ENCODE measurements at regions not wholly inside any gene's neighbourhood (a gene's known extent, or its start where the extent isn't known, plus 50 kb on each side); places are given as distances from the start of the nearest gene placed in this dataset.

DNA sequence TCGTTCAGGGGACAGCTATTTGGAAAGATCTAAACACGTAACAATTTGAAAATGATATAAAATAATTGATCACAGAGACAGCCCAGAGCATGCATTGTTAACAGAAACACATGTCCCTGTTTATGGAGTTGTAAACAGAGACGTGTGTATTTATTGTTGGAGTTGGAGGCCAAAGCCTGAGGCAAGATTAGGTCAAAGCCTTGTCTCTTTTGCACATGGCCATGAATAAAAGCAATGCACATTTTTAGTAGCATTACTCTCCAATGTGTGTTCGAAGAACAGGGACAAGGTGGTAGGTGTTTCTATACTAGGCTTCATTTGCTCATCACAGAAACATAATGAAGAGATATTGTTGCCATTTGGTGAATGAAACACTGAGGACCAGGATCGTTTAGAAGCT is 841.5 kb upstream of the FANCL start:
- no peak for DNase-seq (ENCODE audit: low spot score)

DNA sequence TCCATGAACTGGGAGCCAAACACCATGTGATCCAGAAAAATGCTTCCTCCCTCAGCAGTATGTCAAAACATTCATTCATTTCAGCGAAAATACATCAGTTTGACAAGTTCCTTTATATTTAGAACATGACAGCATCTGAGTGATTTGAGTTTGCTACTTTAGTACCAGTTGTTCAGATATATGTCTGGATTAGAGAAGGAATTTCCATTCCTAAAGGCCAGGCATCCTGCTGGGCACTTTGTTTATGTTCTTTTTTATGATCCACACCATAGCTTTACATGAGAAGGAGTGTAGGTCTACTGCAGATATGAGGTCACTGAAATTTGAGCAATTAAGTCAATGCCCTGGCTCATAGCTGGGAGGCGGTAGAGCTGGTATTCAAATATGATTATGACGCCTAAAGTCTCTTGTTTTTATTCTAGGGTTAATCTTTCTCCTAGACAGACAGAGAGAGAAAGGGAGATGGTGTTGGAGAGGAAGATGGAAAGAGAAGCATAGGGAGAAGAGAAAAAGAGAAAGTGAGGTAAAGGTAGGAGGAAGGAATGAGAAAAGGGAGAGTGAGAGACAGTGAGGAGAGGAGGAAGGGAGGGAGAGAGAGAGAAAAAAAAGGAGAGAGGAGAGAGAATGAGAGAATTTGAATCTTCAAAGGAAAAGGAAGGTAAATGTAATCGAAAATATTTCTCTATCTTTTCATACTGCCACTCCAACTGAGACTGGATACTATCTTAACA is 839.5 kb upstream of the FANCL start:
- no peak for DNase-seq (ENCODE audit: low spot score)

DNA sequence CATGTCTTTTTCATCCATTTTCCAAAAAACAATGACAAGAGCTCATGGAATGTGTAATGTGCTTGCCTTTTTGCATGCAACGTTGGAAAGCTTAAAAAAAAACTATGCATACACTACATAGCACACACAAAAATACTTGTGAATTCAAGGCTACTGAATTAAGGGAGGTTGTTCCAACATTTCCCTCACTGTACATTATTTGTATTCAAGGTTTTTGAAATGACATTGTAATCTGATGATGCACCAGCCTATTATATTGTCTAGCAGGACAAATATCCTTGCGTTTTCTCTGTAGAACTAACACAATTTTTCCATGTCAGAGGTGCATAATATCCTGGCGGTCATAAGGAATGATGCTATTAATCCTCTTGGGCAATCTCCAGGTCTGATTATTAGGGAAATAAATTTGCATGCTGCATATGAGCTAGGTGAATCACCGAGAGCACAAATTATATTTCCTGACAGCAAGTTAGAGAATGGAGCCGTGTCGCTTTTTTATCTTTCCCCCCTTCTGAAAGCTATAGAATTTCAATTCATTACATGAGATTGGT is 836.9 kb upstream of the FANCL start:
- DNase-seq (ENCODE audit: low spot score): no peak

DNA sequence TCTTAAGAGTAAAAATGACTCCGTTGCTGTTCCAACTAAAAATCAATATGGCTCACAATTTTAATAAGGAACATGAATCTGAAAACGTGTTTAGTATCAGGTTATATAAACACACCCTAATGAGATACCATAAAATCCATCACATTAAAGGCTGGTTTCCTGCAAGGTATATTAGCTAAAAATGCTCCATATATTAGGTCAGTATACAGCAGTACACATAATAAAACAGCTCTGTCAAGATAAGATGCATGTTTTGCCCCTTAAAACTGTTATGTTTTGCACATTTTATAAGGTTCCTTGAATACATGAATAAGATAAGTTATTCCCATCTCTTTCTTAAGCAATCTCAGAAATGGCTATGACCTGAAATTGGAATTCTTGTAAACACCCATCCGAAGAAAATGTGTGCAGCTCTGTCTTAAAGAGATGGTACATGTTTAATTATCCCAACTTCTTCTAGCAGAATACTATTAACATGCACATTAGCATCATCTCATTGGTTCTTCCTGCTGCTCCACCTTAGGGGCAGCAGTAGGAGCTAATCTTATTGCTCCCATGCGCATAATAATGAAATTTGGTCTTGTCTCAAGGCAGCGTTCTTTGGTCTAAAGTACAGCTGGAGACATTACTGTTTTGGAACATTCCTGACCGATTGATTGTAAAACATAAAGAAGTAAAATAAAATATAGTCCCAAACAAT is 836.1 kb upstream of the FANCL start:
- no peak for DNase-seq (ENCODE audit: low spot score)

DNA sequence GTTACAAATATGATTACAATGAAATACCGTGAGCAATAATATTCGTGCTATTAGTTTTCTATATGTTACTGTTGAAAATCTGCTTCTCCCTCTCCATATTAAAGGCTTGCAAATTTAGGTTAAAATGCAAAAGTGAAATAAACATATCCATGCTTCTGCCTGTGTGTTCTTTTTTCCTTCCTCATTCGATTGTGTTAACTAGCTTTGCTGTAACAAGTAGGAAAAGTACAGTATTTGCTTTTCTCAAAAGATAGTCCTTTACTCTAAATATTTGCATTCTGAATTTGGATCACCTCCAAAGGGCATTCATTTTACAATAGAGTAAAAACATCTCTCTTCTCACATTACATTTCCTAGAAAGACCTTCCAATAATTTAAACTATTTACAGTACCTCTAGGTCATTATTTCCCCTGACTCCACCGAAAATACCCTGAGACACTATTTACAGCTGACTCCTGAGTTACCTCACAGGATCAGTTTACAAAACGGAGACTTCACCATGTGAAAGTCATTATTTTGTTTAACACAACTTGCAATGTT is 835.0 kb upstream of the FANCL start:
- no peak for DNase-seq (ENCODE audit: low spot score)

DNA sequence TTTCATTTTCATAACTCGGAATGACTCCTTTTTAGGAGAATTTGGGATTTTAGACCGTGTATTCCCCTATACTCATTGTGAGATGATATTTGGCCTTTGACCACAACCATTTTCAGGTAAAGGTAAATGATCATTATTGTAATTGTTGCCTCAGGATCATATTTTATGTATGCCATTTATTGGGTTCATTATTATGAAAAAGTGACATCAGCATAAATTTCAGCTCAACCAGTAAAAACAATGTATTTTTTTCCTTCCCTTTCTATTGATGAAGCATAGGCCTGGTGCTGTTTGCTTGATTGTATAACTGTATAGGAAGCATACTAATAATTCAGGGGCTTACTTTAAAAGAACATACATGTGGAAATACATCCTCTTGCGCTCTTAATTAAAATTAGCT is 832.9 kb upstream of the FANCL start:
- DNase-seq (ENCODE audit: low spot score): no peak

DNA sequence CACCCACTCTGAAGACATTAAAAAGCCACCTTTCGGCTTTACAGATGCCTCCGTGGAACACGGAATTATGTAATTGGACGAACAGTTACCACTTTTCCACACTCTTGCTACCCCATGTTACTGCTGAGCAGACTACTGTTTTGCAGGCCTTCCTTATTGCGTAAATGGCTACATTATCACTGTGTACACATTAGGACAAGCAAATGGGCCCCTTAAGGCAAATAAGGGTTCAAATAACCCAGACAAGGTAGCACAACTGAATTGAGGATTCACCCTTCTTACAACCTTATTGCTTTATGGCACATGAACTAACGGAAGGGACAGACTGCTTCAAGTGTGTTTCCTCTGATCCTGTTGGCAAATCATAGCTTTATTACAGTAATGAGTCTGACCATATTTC is 832.2 kb upstream of the FANCL start:
- no peak for DNase-seq (ENCODE audit: low spot score)

DNA sequence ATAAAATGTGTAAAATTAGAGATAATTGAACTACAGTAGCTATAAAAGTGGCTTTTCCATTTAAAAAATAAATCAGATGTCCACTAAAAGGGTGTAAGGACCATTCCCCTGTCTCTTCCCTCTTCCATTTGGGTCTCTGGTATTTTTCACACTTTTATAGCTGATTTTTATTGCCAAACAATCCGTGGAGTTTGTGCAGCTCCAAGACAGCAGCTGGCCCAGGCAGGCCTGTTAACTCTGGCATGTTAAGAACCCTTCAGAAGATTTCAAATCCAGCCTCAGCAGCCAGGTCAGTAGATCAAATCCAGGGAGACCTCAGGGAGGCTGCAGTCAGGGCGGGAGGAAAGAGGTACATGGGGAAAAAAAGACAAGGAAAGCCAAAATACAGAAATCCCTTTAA is 827.1 kb upstream of the FANCL start:
- DNase-seq (ENCODE audit: low spot score): no peak

DNA sequence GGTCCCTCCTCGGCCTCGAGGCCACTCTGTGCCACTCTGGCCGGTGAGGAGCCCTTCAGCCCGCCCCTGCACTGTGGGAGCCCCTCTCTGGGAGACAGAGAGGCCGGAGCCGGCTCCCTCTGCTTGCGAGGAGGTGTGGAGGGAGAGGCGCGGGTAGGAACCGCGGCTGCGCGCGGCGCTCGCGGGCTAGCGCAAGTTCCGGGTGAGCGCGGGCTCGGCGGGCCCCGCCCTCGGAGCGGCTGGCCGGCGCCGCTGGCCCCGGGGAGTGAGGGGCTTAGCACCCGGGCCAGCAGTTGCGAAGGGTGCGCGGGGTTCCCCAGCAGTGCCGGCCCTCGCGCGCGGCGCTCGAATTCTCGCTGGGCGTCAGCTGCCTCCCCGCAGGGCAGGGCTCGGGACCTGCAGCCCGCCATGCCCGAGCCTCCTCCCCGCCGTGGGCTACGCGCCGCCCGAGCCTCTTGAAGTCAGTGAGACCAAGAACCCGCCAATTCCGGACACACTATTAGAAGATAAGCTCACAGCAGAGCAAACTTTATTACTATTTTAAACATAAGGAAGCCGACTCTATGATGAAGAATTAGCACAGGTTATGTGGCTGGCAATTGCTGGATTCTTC is 825.8 kb upstream of the FANCL start:
- DNase-seq (ENCODE audit: low spot score): no peak

DNA sequence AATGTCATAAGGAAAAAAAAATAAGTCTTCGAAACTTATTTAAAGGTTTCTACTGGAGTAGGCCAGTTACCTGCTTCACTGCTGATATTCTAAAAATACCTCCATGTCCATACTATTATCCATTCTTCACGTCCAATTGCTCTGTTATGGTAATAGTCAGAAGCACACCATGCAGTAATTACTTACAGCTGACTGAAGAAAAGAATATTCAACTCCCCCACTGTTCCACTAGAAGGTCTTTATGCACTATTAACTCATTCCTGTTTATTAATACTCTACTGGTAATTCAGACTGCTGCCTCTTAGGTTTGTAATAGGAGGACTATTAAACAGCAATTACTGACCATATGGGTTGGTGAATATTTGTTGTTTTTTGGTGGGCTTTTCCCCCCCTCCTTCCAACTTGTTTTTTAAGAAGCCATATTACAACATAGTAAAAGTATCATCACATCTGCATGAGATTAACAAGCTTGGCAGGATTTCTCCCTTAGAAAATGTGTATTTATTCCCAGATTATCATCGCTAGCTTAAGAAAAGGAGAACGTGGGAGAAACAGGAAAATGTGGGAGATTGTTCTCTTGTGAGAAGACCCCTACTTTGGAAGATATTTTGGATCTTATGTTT is 806.4 kb upstream of the FANCL start:
- DNase-seq (ENCODE audit: low spot score): no peak

DNA sequence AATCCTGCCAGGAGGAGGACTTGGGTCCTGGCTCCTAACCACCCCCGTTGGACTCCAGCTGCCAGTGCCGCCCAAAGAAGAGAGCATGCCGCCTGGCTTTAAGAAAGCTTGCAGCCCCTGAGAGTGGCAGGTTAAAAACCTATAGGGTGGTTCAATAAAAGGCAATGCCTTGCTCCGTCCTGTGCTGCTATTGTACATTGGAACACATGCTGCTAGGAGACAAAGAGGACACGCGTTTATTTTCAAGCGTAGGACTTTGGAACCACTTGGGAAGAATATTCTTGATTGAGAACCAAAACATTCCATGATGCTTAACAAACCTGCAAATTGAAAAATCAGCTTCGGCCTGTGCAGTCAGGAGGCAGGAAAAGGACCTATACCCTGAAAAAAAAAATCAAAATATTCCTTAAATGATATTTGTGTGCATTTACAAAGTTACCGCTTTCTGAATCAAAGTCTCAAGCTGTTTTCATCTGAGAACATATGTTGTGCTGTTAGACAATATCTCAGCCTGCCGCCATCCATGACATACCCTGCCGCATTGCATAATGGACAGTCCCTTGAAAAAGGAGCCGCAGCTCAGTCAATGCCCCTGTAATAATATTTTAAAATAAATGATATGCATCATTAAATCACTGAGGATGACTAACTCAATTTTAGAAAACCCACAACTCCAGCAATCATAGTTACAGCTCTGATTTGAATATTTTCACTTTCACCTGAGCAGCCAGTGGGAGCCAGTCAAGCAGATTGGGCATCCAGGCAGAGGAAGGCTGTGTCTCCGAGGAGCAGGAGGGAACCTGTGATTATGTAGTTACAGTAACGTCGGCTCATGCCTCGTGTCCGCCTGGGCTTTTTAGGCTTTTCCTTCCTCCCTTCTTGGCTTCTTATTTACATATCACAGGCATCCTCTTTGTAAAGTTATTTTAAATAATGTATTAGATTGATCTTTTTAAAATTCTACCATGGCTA is 805.6 kb upstream of the FANCL start:
- no peak for DNase-seq (ENCODE audit: low spot score)

DNA sequence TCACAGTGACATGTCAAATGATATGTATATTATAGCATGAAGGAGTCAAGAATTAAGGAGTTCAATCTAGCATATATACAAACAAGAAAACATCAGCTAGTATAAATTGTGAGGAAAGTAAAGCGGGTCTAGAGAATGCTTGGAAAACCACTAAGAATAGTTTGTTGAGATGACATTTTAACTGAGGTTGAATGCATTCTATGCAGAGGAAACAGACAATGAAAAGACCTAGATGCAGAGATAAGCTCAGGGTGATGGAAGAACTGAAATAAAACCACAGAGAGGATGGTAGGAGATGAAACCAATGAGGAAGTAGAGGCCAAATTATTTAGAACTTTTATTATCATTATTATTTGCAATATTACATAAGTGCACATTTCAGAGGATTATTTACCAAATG is 803.6 kb upstream of the FANCL start:
- DNase-seq (ENCODE audit: low spot score): no peak

DNA sequence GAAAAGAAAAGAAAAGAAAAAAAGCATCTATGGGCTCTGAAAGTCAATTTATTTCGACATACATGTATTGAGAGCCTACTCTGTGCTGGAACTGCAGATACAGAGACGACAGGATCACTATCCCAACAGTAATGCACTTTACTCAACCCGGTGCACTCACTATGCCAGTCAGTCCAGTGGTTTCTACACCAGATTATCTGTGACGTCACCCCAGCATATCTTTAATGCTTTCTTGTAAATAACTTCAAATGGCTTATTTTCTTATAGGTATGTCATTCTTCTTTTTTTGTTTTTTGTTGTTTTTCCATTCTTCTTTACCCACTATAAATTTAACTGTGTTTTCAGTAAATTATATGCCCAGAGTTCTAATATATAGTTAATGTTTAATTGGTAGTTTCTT is 800.0 kb upstream of the FANCL start:
- no peak for DNase-seq (ENCODE audit: low spot score)

DNA sequence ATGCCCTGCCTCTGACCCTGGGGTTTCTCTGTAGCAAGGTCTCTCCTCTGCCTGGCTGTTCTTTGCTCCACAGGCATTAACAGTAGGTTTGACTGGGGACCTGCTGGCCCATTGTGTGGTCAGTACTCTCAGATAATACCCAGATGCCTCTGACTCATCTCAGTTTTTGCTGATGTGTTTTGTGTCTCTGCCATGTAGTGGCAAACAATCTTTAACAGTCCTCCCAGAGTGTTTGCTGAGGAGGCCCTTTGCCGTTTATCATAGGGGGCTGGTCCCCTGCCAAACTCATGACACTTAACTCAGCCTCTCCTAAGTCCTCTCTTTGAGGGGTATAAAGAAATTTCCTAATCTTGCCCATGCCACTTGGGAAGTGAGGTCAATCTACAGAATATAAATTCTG is 793.7 kb upstream of the FANCL start:
- DNase-seq (ENCODE audit: low spot score): no peak

DNA sequence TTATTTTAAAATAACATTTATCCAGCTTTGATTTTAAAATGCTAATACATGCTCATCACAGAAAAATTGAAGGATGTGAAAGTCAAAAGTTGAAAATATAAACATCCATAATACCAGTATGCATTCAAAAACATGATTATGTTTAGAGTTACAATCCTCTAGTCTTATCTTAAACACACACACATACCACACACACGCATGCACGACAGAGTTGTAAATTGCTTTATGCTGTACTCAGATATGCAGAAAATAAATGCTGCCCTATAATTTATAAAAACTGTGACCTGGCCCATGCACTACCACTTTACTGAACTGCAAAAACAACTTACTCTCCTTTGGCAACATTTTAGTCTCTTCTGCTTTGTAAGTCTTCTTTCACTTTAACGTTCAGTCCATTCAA is 793.0 kb upstream of the FANCL start:
- DNase-seq (ENCODE audit: low spot score): no peak

DNA sequence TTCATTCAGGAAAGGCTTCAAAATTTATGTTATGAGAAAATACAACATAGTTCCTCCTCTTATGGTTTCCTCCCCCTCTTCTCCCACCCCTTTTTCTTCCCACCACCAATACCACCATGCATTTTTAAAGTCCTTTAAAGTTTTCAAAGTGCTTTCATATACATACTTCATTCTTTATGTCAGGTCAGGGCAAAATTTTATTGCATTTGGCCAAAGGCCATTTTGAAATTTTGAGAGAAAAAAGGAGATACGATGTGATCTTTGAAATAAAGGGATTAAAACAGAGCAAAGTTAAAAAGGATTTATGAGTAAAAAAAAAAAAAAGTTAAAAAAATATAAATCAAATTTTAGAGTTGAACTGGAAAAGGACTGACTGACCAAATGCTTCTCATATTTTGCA is 792.5 kb upstream of the FANCL start:
- no peak for DNase-seq (ENCODE audit: low spot score)

DNA sequence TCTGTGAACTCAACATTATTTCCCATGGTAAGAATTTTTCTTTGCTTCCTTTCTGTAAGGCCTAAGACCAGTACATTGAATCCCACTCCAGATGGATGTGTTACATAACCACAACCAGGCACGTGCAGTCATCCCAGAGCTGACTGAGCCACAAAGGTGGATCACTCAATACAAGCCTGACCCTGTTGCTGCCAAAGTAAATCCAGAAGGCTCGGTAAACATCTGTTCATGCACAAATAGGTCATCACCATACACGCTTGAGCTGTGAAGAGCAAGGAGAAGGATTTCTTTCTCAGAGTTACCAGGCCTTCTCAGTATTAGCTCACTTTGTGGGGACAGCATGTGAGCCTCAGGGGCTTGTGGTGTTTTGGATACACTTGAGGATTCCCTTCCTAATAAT is 791.4 kb upstream of the FANCL start:
- DNase-seq (ENCODE audit: low spot score): no peak

DNA sequence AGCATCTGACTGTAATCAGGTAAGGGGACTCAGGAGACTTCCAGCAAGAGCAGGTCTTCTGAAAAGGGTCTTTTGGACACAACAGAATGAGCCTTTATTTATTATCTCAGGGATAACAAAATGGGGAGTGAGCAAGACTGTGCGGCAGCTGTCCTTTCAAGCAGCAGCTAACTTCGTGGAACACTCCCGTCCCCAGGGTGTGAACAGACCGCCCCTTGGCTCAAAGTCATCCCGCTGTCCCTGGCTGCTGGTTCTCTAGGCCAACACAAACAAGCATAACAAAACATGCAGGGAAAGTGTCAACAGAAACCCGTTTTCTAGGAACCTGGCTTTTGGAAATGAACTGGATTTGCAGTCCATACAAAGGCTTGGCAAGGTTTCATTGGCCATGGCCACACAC is 787.9 kb upstream of the FANCL start:
- DNase-seq (ENCODE audit: low spot score): no peak

DNA sequence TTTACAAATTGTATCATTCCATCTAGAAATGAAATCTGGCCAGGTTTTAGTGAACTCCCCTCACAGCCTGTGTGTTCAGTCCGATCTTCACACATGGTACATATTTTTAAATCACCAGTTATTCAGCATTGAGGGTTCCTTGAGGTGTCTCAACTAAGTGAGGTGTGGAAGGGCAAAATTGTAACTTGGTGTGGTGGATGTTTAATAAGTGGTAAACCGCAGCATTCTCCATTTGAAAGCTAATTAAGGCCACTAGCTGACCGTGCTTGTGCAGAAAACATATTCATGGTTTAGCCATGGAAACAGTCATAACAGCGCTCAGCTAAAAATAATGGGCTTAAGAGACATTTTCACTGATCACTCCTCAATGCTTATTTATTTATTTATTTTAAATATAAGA is 786.2 kb upstream of the FANCL start:
- DNase-seq (ENCODE audit: low spot score): no peak

DNA sequence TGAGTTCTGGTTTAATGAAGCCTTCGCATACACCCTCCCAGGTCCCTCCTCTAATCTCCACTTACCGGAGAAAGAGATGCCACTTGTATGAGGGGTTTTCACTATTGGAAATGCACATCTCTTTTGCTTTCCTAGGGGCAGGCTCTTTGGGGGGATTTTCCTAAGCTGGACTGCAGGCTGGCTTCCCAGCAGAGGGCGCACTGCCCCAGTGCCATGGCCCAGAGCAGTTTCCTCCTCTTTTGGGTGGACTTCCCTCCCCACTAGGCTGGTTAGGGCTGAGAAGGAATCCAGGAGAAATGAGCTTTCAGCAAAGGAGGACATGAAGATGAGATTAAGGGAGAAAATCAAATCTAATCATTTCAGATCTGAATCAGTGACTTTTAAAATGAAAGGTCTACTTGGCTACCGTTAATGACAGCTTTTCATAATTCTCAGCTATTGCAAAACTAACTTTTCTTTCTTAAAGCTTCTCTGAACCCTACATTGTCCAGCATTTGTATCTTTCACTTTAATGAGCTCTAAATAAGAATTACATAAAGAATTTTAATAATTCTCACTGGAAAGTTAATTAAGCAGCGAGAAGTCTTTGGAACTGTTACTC is 784.1 kb upstream of the FANCL start:
- peak; percentile 11 for DNase-seq (ENCODE audit: low spot score)

DNA sequence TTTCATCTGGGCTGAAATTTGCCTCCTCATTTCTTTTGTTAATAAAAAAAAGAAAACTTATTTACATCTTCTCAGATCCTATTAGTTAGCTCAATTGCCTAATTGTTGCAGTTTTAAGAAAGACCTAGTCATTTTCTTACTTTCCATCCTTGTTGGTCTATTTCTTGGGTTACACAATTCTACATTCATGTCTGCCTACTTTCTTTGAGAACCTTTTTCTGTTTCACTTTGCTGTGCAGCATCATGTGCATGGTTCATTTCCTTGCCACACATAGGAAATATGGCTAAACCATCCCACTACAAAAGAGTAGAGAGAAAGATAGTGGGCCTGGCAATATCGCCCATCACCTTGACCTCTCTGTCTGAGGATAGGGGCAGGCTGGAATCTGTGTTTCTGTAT is 780.7 kb upstream of the FANCL start:
- no peak for DNase-seq (ENCODE audit: low spot score)
